Gastroesophageal sphincter (tissue), 4 donors: ENCODE measurements at regions not wholly inside any gene's neighbourhood (a gene's known extent, or its start where the extent isn't known, plus 50 kb on each side); places are given as distances from the start of the nearest gene placed in this dataset.

Experiments
- ATAC-seq: fragments of 150-250 bp; one replicate; pipeline ENCODE4 v1.9.1; 2016; ENCODE audit warnings: mild to moderate bottlenecking, moderate library complexity
- H3K27ac ChIP-seq, 4 donors: fragments of 200-600 bp; sonication (generic) in 3 of 4; 1 replicate in 3 of 4; 2 replicates in 1 of 4; pipeline ENCODE4 v1.5.1; 2016 to 2019
- H3K27me3 ChIP-seq: fragments of 200-600 bp; sonication (generic); one replicate; pipeline ENCODE4 v1.5.1; 2019
- H3K36me3 ChIP-seq, 2 donors: fragments of 200-600 bp; sonication (generic); one replicate each; pipeline ENCODE4 v1.5.1; 2019; ENCODE audit warnings: control low read depth in 1 of 2
- H3K4me1 ChIP-seq, 3 donors: fragments of 200-600 bp; sonication (generic); 1 replicate in 2 of 3; 2 replicates in 1 of 3; pipeline ENCODE4 v1.5.1; 2016 to 2019; ENCODE audit warnings: control low read depth in 2 of 3
- H3K4me3 ChIP-seq, 2 donors: fragments of 200-600 bp; sonication (generic); one replicate each; pipeline ENCODE4 v1.5.1; 2019; ENCODE audit warnings: mild to moderate bottlenecking in 1 of 2, moderate library complexity in 1 of 2
- H3K9me3 ChIP-seq, 3 donors: fragments of 200-600 bp; sonication (generic); one replicate each; pipeline ENCODE4 v1.5.1; 2017 to 2019; ENCODE audit warnings: control low read depth in 2 of 3
- EP300 ChIP-seq: sonication (generic); formaldehyde crosslinking; IDR thresholded peaks from one replicate; pipeline ENCODE4 v1.6.1; 2017; ENCODE audit warnings: antibody characterized with exemption, mild to moderate bottlenecking
- POLR2A ChIP-seq, 2 donors: fragments of 450-650 bp; IDR thresholded peaks; one replicate each; pipeline ENCODE4 v1.6.1; 2017; ENCODE audit warnings: antibody characterized with exemption in 2 of 2, mild to moderate bottlenecking in 2 of 2, moderate library complexity in 1 of 2
- POLR2AphosphoS5 ChIP-seq: sonication (generic); formaldehyde crosslinking; IDR thresholded peaks from one replicate; pipeline ENCODE4 v1.6.1; 2017; ENCODE audit warnings: antibody characterized with exemption
- WGBS, 2 donors: methylation state at CpG; one replicate each; pipeline ENCODE4 v1.1.5; 2018; ENCODE audit warnings: low coverage in 1 of 2; 5-methylcytosine and 5-hydroxymethylcytosine counted together
- TF ChIP-seq, protein P1 (sequence below), 4 experiments: fragments of 200-600 bp in 2 of 4; fragments of 450-650 bp in 2 of 4; sonication (generic) in 1 of 4; IDR thresholded peaks; one replicate each; pipeline ENCODE4 v1.5.1; 2017 to 2019; ENCODE audit warnings: antibody characterized with exemption in 4 of 4, mild to moderate bottlenecking in 2 of 4, moderate library complexity in 2 of 4

DNA sequence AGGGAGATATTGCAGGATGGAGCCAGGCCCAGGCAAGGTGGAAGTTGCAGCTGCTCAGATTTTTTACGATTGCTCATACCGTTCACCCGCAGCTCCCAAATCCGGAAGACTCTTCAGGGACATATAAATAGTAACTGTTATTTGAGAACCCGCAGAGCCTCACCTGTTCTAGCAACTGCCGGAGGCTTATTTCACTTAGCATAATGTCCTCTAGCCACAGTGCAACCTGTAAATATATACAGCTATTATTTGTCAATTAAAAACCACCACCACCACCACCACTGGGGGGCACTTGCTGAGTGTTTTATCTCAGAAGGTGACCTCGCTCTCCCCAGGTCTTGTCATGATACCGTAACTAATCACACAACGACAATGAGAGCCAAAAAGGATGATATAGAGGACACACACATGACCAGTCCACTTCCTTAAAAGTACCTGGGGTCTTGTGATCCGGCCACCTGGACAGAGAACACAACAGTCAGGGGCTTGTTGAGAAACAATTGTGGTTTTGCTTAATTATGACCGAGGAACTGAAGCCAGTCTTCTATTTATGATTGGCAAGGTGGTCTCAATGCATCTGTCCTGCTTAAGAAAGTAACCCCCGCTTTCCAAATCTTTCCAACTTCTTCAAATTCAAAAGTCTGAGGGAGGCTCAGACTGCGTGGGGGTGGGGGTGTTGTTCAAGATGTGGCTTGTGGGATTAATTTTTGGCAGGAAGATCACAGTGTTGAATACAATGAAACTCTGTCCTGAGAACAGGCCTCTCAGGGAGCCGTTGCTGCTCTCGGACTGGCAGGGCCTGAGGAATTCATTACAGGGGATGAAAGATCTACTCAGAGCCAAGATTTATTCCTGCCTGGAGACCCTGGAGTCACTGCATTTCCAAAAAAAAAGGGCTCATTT lies 72.3 kb upstream of the PRNP start:
- H3K4me3 ChIP-seq, result no peak overlapping the region

DNA sequence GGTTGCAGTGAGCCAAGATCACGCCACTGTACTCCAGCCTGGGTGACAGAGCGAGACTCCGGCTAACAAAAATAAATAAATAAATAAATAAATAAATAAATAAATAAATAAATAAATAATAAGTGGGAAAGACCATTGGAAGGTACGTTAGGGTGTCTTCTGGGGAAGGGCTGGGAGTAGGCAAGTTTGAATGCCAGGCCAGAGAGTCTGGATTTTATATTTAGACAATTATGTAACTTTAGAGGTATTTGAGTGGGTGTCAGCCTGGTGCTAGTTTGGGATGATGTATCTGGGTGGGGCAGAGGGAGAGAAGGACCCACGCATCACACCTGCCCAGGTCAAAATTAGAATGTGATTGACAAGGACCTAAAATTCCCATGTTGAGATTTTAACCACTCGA lies 73.1 kb upstream of the PRNP start:
- Histone ChIP-seq H3K4me1 (peaks cover 0 to 9% (median 0%) of the 10 kb centered on the region in 3 donors), H3K27me3 (no peaks in the 10 kb centered on the region), H3K4me3 (no peak overlapping the region), H3K27ac (no peak overlapping the region), H3K9me3 (no peaks in the 10 kb centered on the region), H3K36me3 (no peaks in the 10 kb centered on the region)
- 39 to 66% methylated on average over 2 to 6 of the region's 6 CpGs for WGBS, 2 donors
- ATAC-seq, result no peak
- no peak for TF ChIP-seq POLR2A (IDR thresholded peaks at IDR 0.05)
- TF ChIP-seq, protein P1, sequence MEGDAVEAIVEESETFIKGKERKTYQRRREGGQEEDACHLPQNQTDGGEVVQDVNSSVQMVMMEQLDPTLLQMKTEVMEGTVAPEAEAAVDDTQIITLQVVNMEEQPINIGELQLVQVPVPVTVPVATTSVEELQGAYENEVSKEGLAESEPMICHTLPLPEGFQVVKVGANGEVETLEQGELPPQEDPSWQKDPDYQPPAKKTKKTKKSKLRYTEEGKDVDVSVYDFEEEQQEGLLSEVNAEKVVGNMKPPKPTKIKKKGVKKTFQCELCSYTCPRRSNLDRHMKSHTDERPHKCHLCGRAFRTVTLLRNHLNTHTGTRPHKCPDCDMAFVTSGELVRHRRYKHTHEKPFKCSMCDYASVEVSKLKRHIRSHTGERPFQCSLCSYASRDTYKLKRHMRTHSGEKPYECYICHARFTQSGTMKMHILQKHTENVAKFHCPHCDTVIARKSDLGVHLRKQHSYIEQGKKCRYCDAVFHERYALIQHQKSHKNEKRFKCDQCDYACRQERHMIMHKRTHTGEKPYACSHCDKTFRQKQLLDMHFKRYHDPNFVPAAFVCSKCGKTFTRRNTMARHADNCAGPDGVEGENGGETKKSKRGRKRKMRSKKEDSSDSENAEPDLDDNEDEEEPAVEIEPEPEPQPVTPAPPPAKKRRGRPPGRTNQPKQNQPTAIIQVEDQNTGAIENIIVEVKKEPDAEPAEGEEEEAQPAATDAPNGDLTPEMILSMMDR (IDR thresholded peaks at IDR 0.05), result no peak
- no peak for TF ChIP-seq EP300
- no peak for TF ChIP-seq POLR2AphosphoS5

More for the DNA sequence above, 72.3 kb upstream of the PRNP start:
- no peaks in the 10 kb centered on the region for H3K36me3 ChIP-seq
- WGBS, 2 donors, result 46 to 55% methylated on average over 13 to 14 of the region's 15 CpGs
- peaks cover 0 to 9% (median 0%) of the 10 kb centered on the region in 3 donors for H3K4me1 ChIP-seq
- TF ChIP-seq POLR2A (IDR thresholded peaks at IDR 0.05), result no peak
- TF ChIP-seq, protein P1 (IDR thresholded peaks at IDR 0.05), result peak in 2 of 4 experiments; percentile 26 to 32
- no peak for TF ChIP-seq EP300
- no peak for TF ChIP-seq POLR2AphosphoS5
- no peaks in the 10 kb centered on the region for H3K27me3 ChIP-seq
- H3K27ac ChIP-seq, result peak overlapping the region in 1 of 4 donors; percentile 5
- no peaks in the 10 kb centered on the region for H3K9me3 ChIP-seq
- ATAC-seq, result no peak

DNA sequence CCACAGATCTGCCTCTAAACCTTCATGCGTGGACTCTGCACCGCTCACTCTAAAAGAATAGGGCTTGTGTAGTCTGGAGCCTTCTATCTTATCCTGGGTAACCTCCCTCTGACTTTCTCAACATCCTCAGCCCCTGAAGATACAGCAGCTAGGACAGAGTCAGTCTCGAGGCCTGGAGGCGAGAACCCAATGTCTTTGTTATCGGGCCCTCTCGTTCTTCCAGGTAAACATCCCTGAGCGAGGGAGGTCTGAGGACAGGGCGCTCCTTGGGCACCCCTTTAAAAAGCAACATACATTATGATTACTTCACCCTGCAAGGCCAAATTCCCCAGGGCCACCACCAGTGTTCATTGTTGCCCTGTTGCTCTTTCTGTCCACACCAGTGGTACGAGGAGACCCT lies 75.4 kb upstream of the PRNP start:
- WGBS, 2 donors, result 89 to 100% methylated on average over 4 to 9 of the region's 9 CpGs
- Histone ChIP-seq H3K4me1 (peaks cover 0 to 13% (median 0%) of the 10 kb centered on the region in 3 donors), H3K27me3 (no peaks in the 10 kb centered on the region), H3K4me3 (no peak overlapping the region), H3K9me3 (no peaks in the 10 kb centered on the region), H3K36me3 (no peaks in the 10 kb centered on the region), H3K27ac (no peak overlapping the region)
- TF ChIP-seq, protein P1 (IDR thresholded peaks at IDR 0.05), result no peak
- no peak for TF ChIP-seq EP300
- no peak for TF ChIP-seq POLR2AphosphoS5
- no peak for TF ChIP-seq POLR2A (IDR thresholded peaks at IDR 0.05)
- no peak for ATAC-seq

DNA sequence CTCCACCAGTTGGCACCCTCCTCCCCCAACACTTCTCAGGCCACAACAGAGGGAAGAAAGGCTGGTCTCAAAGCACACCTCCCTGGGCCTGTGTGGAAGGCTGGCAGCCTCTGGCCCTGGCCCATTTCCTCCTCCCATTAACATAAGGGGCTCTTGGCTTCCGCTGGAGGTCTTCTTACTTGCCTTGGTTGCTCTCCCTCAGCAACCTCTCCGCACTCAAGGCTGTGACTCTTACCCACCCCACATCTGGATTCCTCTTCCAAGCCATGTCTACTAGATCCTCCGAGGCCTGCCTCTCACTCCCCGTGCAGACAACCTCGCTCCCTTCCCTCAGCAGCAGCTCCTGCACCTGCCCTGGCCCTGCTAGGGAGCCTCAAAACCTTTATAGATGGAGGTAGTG lies 76.7 kb upstream of the PRNP start:
- Histone ChIP-seq H3K36me3 (no peaks in the 10 kb centered on the region), H3K9me3 (no peaks in the 10 kb centered on the region), H3K27me3 (no peaks in the 10 kb centered on the region), H3K27ac (no peak overlapping the region), H3K4me3 (no peak overlapping the region), H3K4me1 (peaks cover 0 to 13% (median 0%) of the 10 kb centered on the region in 3 donors)
- TF ChIP-seq POLR2AphosphoS5, result no peak
- TF ChIP-seq POLR2A (IDR thresholded peaks at IDR 0.05), result no peak
- TF ChIP-seq, protein P1 (IDR thresholded peaks at IDR 0.05), result no peak
- TF ChIP-seq EP300, result no peak
- 96% methylated on average over 3 of the region's 5 CpGs; no CpG with 5 or more reads in 1 of the 2 donors for WGBS, 2 donors
- ATAC-seq, result no peak

DNA sequence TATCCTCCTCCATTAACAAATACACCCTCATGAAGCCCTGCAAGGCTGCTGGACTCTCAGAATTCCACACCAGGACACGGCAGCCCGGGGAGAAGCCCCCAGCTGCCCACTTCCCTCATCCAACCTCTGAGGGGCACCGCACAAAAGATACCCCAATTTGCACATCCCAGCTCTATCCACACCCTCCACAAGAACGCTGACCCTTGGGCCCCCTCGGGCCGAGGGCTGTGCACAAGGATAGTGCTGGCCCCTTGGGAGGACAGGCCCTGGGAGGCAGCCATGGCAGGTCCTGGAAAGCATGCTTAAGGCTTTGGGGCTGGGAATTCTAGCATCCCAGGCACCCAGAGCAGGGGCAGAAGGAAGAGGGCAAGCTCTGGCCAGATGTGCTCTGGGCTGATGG lies 77.4 kb upstream of the PRNP start:
- Histone ChIP-seq H3K9me3 (no peaks in the 10 kb centered on the region), H3K27ac (no peak overlapping the region), H3K27me3 (no peaks in the 10 kb centered on the region), H3K36me3 (no peaks in the 10 kb centered on the region), H3K4me3 (no peak overlapping the region), H3K4me1 (peaks cover 0 to 13% (median 0%) of the 10 kb centered on the region in 3 donors)
- WGBS, 2 donors, result no CpG with 5 or more reads among the region's 6 CpGs
- TF ChIP-seq POLR2A (IDR thresholded peaks at IDR 0.05) (no peak), EP300 (no peak), POLR2AphosphoS5 (no peak)
- TF ChIP-seq, protein P1 (IDR thresholded peaks at IDR 0.05), result no peak
- no peak for ATAC-seq
